ENCODE measurements at regions not wholly inside any gene's neighbourhood (a gene's known extent, or its start where the extent isn't known, plus 50 kb on each side); places are given as distances from the start of the nearest gene placed in this dataset.

DNA sequence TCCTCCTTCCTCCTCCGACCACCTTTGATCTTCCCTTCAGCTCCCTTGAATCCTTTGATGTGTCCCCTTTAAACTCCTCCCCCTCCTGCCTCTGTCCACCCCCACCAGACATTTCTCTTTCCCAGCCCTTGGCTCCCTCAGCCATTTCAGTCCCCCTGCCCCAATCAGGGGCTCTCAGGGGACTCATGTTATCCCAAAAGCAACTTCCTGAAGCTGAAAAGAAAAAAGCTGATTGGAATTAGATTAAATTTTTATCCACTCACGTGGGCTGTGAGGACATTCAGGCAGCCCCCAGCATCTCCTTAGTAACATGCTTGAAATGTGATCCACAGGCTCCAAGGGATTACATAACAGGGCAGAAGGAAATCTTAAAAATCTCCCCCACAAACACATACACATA lies 81.3 kb downstream of the NEURL3 start:
- H3K27ac ChIP-seq, result no peak overlapping the region
- H3K27me3 ChIP-seq, result peaks cover 0 to 3% (median 0%) of the 10 kb centered on the region in 7 donors
- peaks cover 0 to 9% (median 0%) of the 10 kb centered on the region in 11 donors for H3K9me3 ChIP-seq
- no peak overlapping the region for H3K4me3 ChIP-seq
- no peak for TF ChIP-seq CTCF (IDR thresholded peaks at IDR 0.05)
- H3K36me3 ChIP-seq, result no peaks in the 10 kb centered on the region
- peaks cover 0 to 12% (median 0%) of the 10 kb centered on the region in 9 donors for H3K4me1 ChIP-seq
- DNase-seq, result no peak
- intact Hi-C loops (cut with DNase I), result no loop called here
- peak in 3 of 8 donors; percentile 42 to 56 (median 43) for ATAC-seq
- 47 to 48% methylated on average over 2 of the region's 2 CpGs for WGBS, 2 donors
